DND-41 (cell line): ENCODE measurements at regions not wholly inside any gene's neighbourhood (a gene's known extent, or its start where the extent isn't known, plus 50 kb on each side); places are given as distances from the start of the nearest gene placed in this dataset.

Experiments
- ATAC-seq: fragments of 200-7000 bp; cut with Tn5 transposase; 3 replicates; pipeline ENCODE4 v1.9.1; 2021; ENCODE audit warnings: low read depth; ENCODE audit not compliant: insufficient read depth
- DNase-seq: peaks from one replicate; pipeline ENCODE4 v3.0.0-alpha.2; 2020
- H2AFZ ChIP-seq: 2 replicates; pipeline ENCODE4 v1.6.0; 2012; ENCODE audit warnings: low read depth, low read length
- H3K27ac ChIP-seq: 2 replicates; pipeline ENCODE4 v1.5.1; 2012; ENCODE audit warnings: low read length, inconsistent platforms
- H3K27me3 ChIP-seq: fragments of 200-600 bp; sonication (generic); 2 replicates; pipeline ENCODE4 v1.6.0; 2012; ENCODE audit warnings: low read length, mild to moderate bottlenecking, inconsistent platforms; ENCODE audit not compliant: insufficient read depth, poor library complexity
- H3K36me3 ChIP-seq: 2 replicates; pipeline ENCODE4 v1.5.1; 2012; ENCODE audit warnings: low read length, inconsistent platforms; ENCODE audit not compliant: insufficient read depth
- H3K4me1 ChIP-seq: 2 replicates; pipeline ENCODE4 v1.5.1; 2012; ENCODE audit warnings: mild to moderate bottlenecking, low read length; ENCODE audit not compliant: insufficient read depth
- H3K4me2 ChIP-seq: 2 replicates; pipeline ENCODE4 v1.6.0; 2012; ENCODE audit warnings: mild to moderate bottlenecking, moderate library complexity, low read length, inconsistent platforms; ENCODE audit not compliant: insufficient read depth
- H3K4me3 ChIP-seq, 2 experiments: fragments of 200-600 bp in 1 of 2; shearing (Covaris generic) in 1 of 2; 2 replicates each; pipeline ENCODE4 v1.5.1; 2012 to 2016; ENCODE audit warnings: inconsistent platforms in 2 of 2, low read length in 2 of 2, mild to moderate bottlenecking in 2 of 2, low read depth in 1 of 2, moderate library complexity in 1 of 2
- H3K79me2 ChIP-seq: 2 replicates; pipeline ENCODE4 v1.6.0; 2012; ENCODE audit warnings: low read length, inconsistent platforms; ENCODE audit not compliant: insufficient read depth
- H3K9ac ChIP-seq: 2 replicates; pipeline ENCODE4 v1.6.0; 2012; ENCODE audit warnings: low read depth, mild to moderate bottlenecking, inconsistent platforms, low read length, moderate library complexity
- H3K9me3 ChIP-seq: 2 replicates; pipeline ENCODE4 v1.5.1; 2012; ENCODE audit warnings: low read length, moderate library complexity, mild to moderate bottlenecking, inconsistent platforms; ENCODE audit not compliant: insufficient read depth, severe bottlenecking
- H4K20me1 ChIP-seq: 2 replicates; pipeline ENCODE4 v1.6.0; 2012; ENCODE audit warnings: low read length; ENCODE audit not compliant: insufficient read depth
- CTCF ChIP-seq: IDR thresholded peaks from 2 replicates; pipeline ENCODE4 v1.5.1; 2012; ENCODE audit warnings: borderline replicate concordance, low read length, moderate library complexity, mild to moderate bottlenecking; ENCODE audit not compliant: poor library complexity, severe bottlenecking; ENCODE audit errors: extremely low read depth
- EZH2 ChIP-seq: IDR thresholded peaks from 3 replicates; pipeline ENCODE4 v1.6.1; 2012; ENCODE audit warnings: borderline replicate concordance, low read depth, mild to moderate bottlenecking, moderate library complexity, low read length, inconsistent platforms; ENCODE audit not compliant: severe bottlenecking

DNA sequence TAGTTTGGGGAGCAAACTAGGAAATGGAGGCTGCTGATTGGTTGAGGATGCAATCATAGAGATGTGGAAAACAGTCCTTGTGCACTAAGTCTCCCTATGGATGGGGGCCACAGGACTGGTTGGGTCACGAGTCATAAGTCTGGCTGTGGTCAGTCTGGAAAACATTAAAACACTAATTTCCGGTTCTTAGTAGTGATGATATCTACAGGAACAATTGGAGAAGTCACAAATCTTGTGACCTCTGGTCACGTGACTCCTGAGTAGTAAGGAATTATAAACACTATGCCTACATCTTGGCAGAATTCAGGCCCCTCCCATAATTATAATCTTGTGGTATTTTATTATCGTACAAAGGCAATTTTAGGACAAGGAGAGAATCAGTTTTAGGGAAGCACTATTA lies 317.3 kb upstream of the ARPP21 start:
- Histone ChIP-seq H3K4me2 (no peak overlapping the region), H3K27ac (no peak overlapping the region), H4K20me1 (no peaks in the 10 kb centered on the region), H2AFZ (no peak overlapping the region), H3K9me3 (peaks cover 32% of the 10 kb centered on the region), H3K27me3 (no peaks in the 10 kb centered on the region), H3K4me1 (no peaks in the 10 kb centered on the region), H3K79me2 (no peaks in the 10 kb centered on the region), H3K9ac (no peak overlapping the region), H3K36me3 (no peaks in the 10 kb centered on the region; the same call in 1 of the 2 replicates), H3K4me3 (no peak overlapping the region)
- ATAC-seq (no peak), DNase-seq (no peak)
- no peak for TF ChIP-seq CTCF
- no peak for TF ChIP-seq EZH2

GRCh38 chr3:35335703-35336102 lies 303.6 kb upstream of the ARPP21 start:
- TF ChIP-seq CTCF (no peak), EZH2 (no peak)
- Histone ChIP-seq H3K4me3 (no peak overlapping the region), H3K79me2 (no peaks in the 10 kb centered on the region), H3K4me2 (no peak overlapping the region), H3K36me3 (no peaks in the 10 kb centered on the region), H4K20me1 (no peaks in the 10 kb centered on the region), H3K27me3 (no peaks in the 10 kb centered on the region), H3K4me1 (no peaks in the 10 kb centered on the region), H3K27ac (no peak overlapping the region), H3K9ac (no peak overlapping the region), H3K9me3 (no peaks in the 10 kb centered on the region), H2AFZ (no peak overlapping the region)
- no peak for DNase-seq
- no peak for ATAC-seq

DNA sequence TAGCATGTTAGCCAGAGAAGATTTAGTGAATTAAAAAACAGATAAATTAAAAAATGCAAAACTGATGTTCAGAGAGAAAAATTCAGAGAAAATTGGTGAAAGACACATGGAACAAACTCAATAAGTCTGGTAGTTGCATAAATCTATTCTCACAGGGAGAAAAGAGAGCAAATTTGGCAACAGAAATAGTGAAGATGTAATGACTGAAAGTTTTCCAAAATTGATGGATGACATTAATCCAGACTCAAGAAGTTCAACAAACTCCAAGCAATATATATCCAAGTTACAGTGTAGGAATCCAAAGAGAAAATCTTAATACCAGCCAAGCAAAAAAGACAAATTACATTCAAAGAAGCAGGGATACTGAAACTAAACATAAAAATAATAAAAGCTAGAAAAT lies 302.7 kb upstream of the ARPP21 start:
- no peak overlapping the region for H3K9ac ChIP-seq
- no peaks in the 10 kb centered on the region for H3K79me2 ChIP-seq
- H4K20me1 ChIP-seq = no peaks in the 10 kb centered on the region
- no peaks in the 10 kb centered on the region for H3K27me3 ChIP-seq
- H3K4me3 ChIP-seq = no peak overlapping the region
- no peak overlapping the region for H3K27ac ChIP-seq
- no peaks in the 10 kb centered on the region for H3K36me3 ChIP-seq
- TF ChIP-seq CTCF (no peak), EZH2 (no peak)
- ATAC-seq (no peak), DNase-seq (no peak)
- H2AFZ ChIP-seq = no peak overlapping the region
- H3K4me1 ChIP-seq = no peaks in the 10 kb centered on the region
- no peak overlapping the region for H3K4me2 ChIP-seq
- H3K9me3 ChIP-seq = no peaks in the 10 kb centered on the region

GRCh38 chr3:35338186-35338585 lies 301.1 kb upstream of the ARPP21 start:
- Histone ChIP-seq H2AFZ (no peak overlapping the region), H3K36me3 (no peaks in the 10 kb centered on the region), H3K27me3 (no peaks in the 10 kb centered on the region), H3K4me3 (no peak overlapping the region), H3K4me2 (no peak overlapping the region), H3K9ac (no peak overlapping the region), H3K4me1 (no peaks in the 10 kb centered on the region), H3K27ac (no peak overlapping the region), H3K79me2 (no peaks in the 10 kb centered on the region), H3K9me3 (no peaks in the 10 kb centered on the region), H4K20me1 (no peaks in the 10 kb centered on the region)
- no peak for DNase-seq
- no peak for ATAC-seq
- no peak for TF ChIP-seq EZH2
- no peak for TF ChIP-seq CTCF
